RWPE2 (cell line): ENCODE measurements at regions not wholly inside any gene's neighbourhood (a gene's known extent, or its start where the extent isn't known, plus 50 kb on each side); places are given as distances from the start of the nearest gene placed in this dataset.

Experiments used
- ATAC-seq: fragments of 200-7000 bp; cut with Tn5 transposase; 3 replicates; pipeline ENCODE4 v1.9.1; 2021; ENCODE audit warnings: low read depth
- DNase-seq: peaks from one replicate; pipeline ENCODE4 v3.0.0-alpha.2; 2020; ENCODE audit warnings: low spot score
- H3K27ac ChIP-seq: fragments of 450-650 bp; 2 replicates; pipeline ENCODE4 v1.5.1; 2017; ENCODE audit warnings: mild to moderate bottlenecking; ENCODE audit not compliant: poor library complexity, severe bottlenecking
- H3K27me3 ChIP-seq: fragments of 250-450 bp; sonication (Bioruptor Pico); 2 replicates; pipeline ENCODE4 v1.5.1; 2021; ENCODE audit warnings: mild to moderate bottlenecking, moderate library complexity; ENCODE audit not compliant: insufficient read depth, poor library complexity, severe bottlenecking
- H3K36me3 ChIP-seq: fragments of 250-450 bp; sonication (Bioruptor Pico); 2 replicates; pipeline ENCODE4 v1.5.1; 2020; ENCODE audit warnings: low read depth, mild to moderate bottlenecking, moderate library complexity
- H3K4me1 ChIP-seq: fragments of 250-450 bp; sonication (Bioruptor Pico); 2 replicates; pipeline ENCODE4 v1.5.1; 2021; ENCODE audit warnings: mild to moderate bottlenecking, moderate library complexity; ENCODE audit not compliant: insufficient read depth, poor library complexity, severe bottlenecking
- H3K4me3 ChIP-seq: fragments of 250-450 bp; sonication (Bioruptor Pico); 2 replicates; pipeline ENCODE4 v1.5.1; 2021; ENCODE audit warnings: mild to moderate bottlenecking, moderate library complexity; ENCODE audit not compliant: severe bottlenecking
- H3K9me3 ChIP-seq: fragments of 250-450 bp; sonication (Bioruptor Pico); 2 replicates; pipeline ENCODE4 v1.5.1; 2021; ENCODE audit warnings: mild to moderate bottlenecking, moderate library complexity; ENCODE audit not compliant: severe bottlenecking
- CTCF ChIP-seq: fragments of 450-650 bp; IDR thresholded peaks from one replicate; pipeline ENCODE4 v1.5.1; 2017; ENCODE audit warnings: mild to moderate bottlenecking, moderate library complexity; ENCODE audit not compliant: poor library complexity, severe bottlenecking

- H3K4me1 ChIP-seq = no peaks in the 10 kb centered on the region
- no peak for ATAC-seq
- no peaks in the 10 kb centered on the region for H3K36me3 ChIP-seq
- DNase-seq = no peak
- no peak overlapping the region for H3K27ac ChIP-seq
- TF ChIP-seq CTCF = no peak
- H3K9me3 ChIP-seq = no peaks in the 10 kb centered on the region
- no peak overlapping the region for H3K4me3 ChIP-seq
- no peaks in the 10 kb centered on the region for H3K27me3 ChIP-seq
Observed at GRCh38 chr4:148774134-148774533, 331.9 kb upstream of the NR3C2 start.

GRCh38 chr4:148773313-148773712 is 331.1 kb upstream of the NR3C2 start:
- Histone ChIP-seq H3K4me3 (no peak overlapping the region), H3K27me3 (no peaks in the 10 kb centered on the region), H3K4me1 (no peaks in the 10 kb centered on the region), H3K36me3 (no peaks in the 10 kb centered on the region), H3K9me3 (no peaks in the 10 kb centered on the region), H3K27ac (no peak overlapping the region)
- ATAC-seq (no peak), DNase-seq (no peak)
- no peak for TF ChIP-seq CTCF

GRCh38 chr4:148770848-148771247 is 328.6 kb upstream of the NR3C2 start:
- Histone ChIP-seq H3K27me3 (no peaks in the 10 kb centered on the region), H3K36me3 (no peaks in the 10 kb centered on the region), H3K27ac (no peak overlapping the region), H3K4me3 (no peak overlapping the region), H3K4me1 (no peaks in the 10 kb centered on the region), H3K9me3 (no peaks in the 10 kb centered on the region)
- no peak for TF ChIP-seq CTCF
- DNase-seq (no peak), ATAC-seq (no peak)

GRCh38 chr4:148770377-148770776 is 328.2 kb upstream of the NR3C2 start:
- DNase-seq (no peak), ATAC-seq (no peak)
- no peak for TF ChIP-seq CTCF
- Histone ChIP-seq H3K36me3 (no peaks in the 10 kb centered on the region), H3K27ac (no peak overlapping the region), H3K4me3 (no peak overlapping the region), H3K27me3 (no peaks in the 10 kb centered on the region), H3K9me3 (no peaks in the 10 kb centered on the region), H3K4me1 (no peaks in the 10 kb centered on the region)

- Histone ChIP-seq H3K4me3 (no peak overlapping the region), H3K36me3 (no peaks in the 10 kb centered on the region), H3K27me3 (no peaks in the 10 kb centered on the region), H3K9me3 (no peaks in the 10 kb centered on the region), H3K27ac (no peak overlapping the region), H3K4me1 (no peaks in the 10 kb centered on the region)
- DNase-seq (no peak), ATAC-seq (no peak)
- TF ChIP-seq CTCF = no peak
Observed at GRCh38 chr4:148764720-148765119, 322.5 kb upstream of the NR3C2 start.
